Activated CD4-positive, alpha-beta memory T cell treated with anti-CD3 and anti-CD28 coated beads for 36 hours (primary cell): ENCODE measurements at regions not wholly inside any gene's neighbourhood (a gene's known extent, or its start where the extent isn't known, plus 50 kb on each side); places are given as distances from the start of the nearest gene placed in this dataset.

Experiments used
- CTCF ChIA-PET: fragments of 350-600 bp; sonication (Branson Sonifier 250); formaldehyde crosslinking; loops from one replicate; lab custom pipeline; 2021; ENCODE audit warnings: antibody characterized with exemption, inconsistent platforms; lab: Charles Lee
- POLR2A ChIA-PET: fragments of 350-600 bp; sonication (Branson Sonifier 250); formaldehyde crosslinking; loops from one replicate; lab custom pipeline; 2021; ENCODE audit warnings: antibody characterized with exemption; lab: Charles Lee
- DNase-seq: peaks from one replicate; pipeline ENCODE4 v3.0.0-alpha.2; 2020
- H3K27ac Mint-ChIP-seq: one replicate; pipeline ENCODE4 v1.8.0; 2021; ENCODE audit warnings: mixed read lengths
- H3K27me3 Mint-ChIP-seq: one replicate; pipeline ENCODE4 v1.8.0; 2021; ENCODE audit warnings: mixed read lengths
- H3K36me3 Mint-ChIP-seq: one replicate; pipeline ENCODE4 v1.8.0; 2021; ENCODE audit warnings: mixed read lengths
- H3K4me1 Mint-ChIP-seq: one replicate; pipeline ENCODE4 v1.8.0; 2021; ENCODE audit warnings: low read depth, mixed read lengths
- H3K4me3 Mint-ChIP-seq: one replicate; pipeline ENCODE4 v1.8.0; 2021; ENCODE audit warnings: mild to moderate bottlenecking, mixed read lengths
- H3K9me3 Mint-ChIP-seq: one replicate; pipeline ENCODE4 v1.8.0; 2021; ENCODE audit warnings: mixed read lengths
- intact Hi-C: fragments of 100-400 bp; cut with micrococcal nuclease; formaldehyde crosslinking; loops from one replicate; pipeline ENCODE4 v1.15.1; 2023

GRCh38 chr14:50039734-50040400 lies 76.5 kb downstream of the VCPKMT start:
- Mint-ChIP-seq H3K4me1 (peaks cover 70% of the 10 kb centered on the region), H3K27me3 (no peaks in the 10 kb centered on the region), H3K9me3 (peaks cover 2% of the 10 kb centered on the region), H3K27ac (peak overlapping the region; percentile 99), H3K4me3 (peak overlapping the region; percentile 74), H3K36me3 (peaks cover 33% of the 10 kb centered on the region)
- ChIA-PET POLR2A (interaction anchor here (1.0 to 6.3 kb wide), 12 partner anchors 22 to 178 kb away, joined by 4 to 262 read pairs (median 24); partner anchors contain the start of gene ARF6), CTCF (interaction anchor here (0.6 to 4.7 kb wide), 8 partner anchors 22 to 347 kb away, joined by 3 to 64 read pairs (median 6); no protein-coding TSS in a partner anchor)
- intact Hi-C loops, result loop anchor here (2.0 to 10.0 kb wide), 2 partner anchors 191 to 275 kb away; partner anchors contain the start of genes KLHDC2 and SOS2
- DNase-seq, result peak; percentile 55

DNA sequence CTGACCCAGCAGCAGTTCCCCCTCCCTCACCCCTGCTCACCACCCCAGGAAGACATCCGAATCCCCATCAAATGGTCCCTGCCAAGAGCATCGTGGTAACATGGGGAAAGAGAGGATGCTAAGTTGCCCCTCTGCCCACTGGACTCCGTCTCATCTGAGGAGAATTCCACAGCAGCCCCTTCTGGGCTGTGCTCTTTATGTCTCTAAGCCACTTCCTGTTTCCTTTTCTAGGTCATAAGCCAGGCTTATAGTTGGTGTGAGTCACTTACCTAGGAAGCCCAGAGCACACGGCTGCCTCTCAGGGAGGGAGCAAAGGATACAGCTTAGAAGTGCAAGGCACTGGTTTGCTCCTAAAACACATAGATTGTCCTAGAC lies 76.0 kb downstream of the VCPKMT start:
- Mint-ChIP-seq H3K9me3 (peaks cover 2% of the 10 kb centered on the region), H3K36me3 (peaks cover 32% of the 10 kb centered on the region), H3K4me1 (peaks cover 73% of the 10 kb centered on the region), H3K4me3 (peak overlapping the region; percentile 74), H3K27ac (peak overlapping the region; percentile 99), H3K27me3 (no peaks in the 10 kb centered on the region)
- intact Hi-C loops, result loop anchor here (10.0 kb wide), 1 partner anchor 276 kb away; the partner anchor contains the start of gene KLHDC2
- ChIA-PET CTCF (interaction anchor here (0.6 to 4.7 kb wide), 6 partner anchors 21 to 348 kb away, joined by 3 to 64 read pairs (median 4); no protein-coding TSS in a partner anchor), POLR2A (interaction anchor here (1.0 to 6.3 kb wide), 10 partner anchors 22 to 178 kb away, joined by 4 to 262 read pairs (median 26); partner anchors contain the start of gene ARF6)
- peak; percentile 68 for DNase-seq

GRCh38 chr14:50040895-50041465 lies 75.4 kb downstream of the VCPKMT start:
- CTCF ChIA-PET, result interaction anchor here (1.0 to 4.7 kb wide), 5 partner anchors 21 to 179 kb away, joined by 3 to 64 read pairs (median 5); no protein-coding TSS in a partner anchor
- intact Hi-C loops, result loop anchor here (10.0 kb wide), 1 partner anchor 276 kb away; the partner anchor contains the start of gene KLHDC2
- Mint-ChIP-seq H3K36me3 (peaks cover 37% of the 10 kb centered on the region), H3K27ac (peak overlapping the region; percentile 99), H3K4me1 (peaks cover 78% of the 10 kb centered on the region), H3K4me3 (peak overlapping the region; percentile 74), H3K9me3 (peaks cover 2% of the 10 kb centered on the region), H3K27me3 (no peaks in the 10 kb centered on the region)
- POLR2A ChIA-PET, result interaction anchor here (1.0 to 6.3 kb wide), 10 partner anchors 21 to 179 kb away, joined by 4 to 262 read pairs (median 26); partner anchors contain the start of gene ARF6
- no peak for DNase-seq

DNA sequence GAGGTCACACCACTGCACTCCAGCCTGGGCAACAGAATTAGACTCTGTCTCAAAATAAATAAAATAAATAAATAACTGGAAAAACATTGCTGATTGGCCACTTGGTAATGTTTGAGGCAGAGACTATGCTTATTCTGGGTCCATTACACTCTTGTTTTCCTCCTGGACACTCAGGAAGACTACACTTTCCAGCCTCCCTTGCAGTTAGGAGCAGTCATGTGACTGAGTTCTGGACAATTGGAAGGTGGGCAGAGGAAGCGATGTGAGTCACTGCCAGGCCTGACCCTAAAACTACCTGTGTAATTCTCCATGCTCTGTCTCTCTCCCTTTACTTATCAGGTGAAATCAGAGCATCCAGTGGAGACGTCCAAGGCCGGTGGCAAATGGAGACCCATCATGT lies 74.4 kb downstream of the VCPKMT start:
- Mint-ChIP-seq H3K36me3 (peaks cover 35% of the 10 kb centered on the region), H3K9me3 (peaks cover 2% of the 10 kb centered on the region), H3K4me1 (peaks cover 79% of the 10 kb centered on the region), H3K27me3 (no peaks in the 10 kb centered on the region), H3K4me3 (no peak overlapping the region), H3K27ac (peak overlapping the region; percentile 59)
- ChIA-PET POLR2A (interaction anchor here (5.6 to 6.3 kb wide), 3 partner anchors 20 to 40 kb away, joined by 104 to 262 read pairs (median 137); no protein-coding TSS in a partner anchor), CTCF (interaction anchor here (4.7 kb wide), 1 partner anchor 20 kb away, joined by 64 read pairs; no protein-coding TSS in a partner anchor)
- no peak for DNase-seq
- intact Hi-C loops, result loop anchor here (10.0 kb wide), 1 partner anchor 277 kb away; the partner anchor contains the start of gene KLHDC2

GRCh38 chr14:50044042-50044651 lies 72.2 kb downstream of the VCPKMT start:
- peak overlapping the region; percentile 87 for H3K27ac Mint-ChIP-seq
- no peaks in the 10 kb centered on the region for H3K27me3 Mint-ChIP-seq
- H3K4me3 Mint-ChIP-seq, result peak overlapping the region; percentile 43
- DNase-seq, result peak; percentile 41
- H3K36me3 Mint-ChIP-seq, result peaks cover 20% of the 10 kb centered on the region
- intact Hi-C loops, result loop anchor here (10.0 kb wide), 1 partner anchor 279 kb away; the partner anchor contains the start of gene KLHDC2
- peaks cover 69% of the 10 kb centered on the region for H3K4me1 Mint-ChIP-seq
- H3K9me3 Mint-ChIP-seq, result no peaks in the 10 kb centered on the region
- POLR2A ChIA-PET, result interaction anchor here (0.6 to 4.2 kb wide), 9 partner anchors 18 to 182 kb away, joined by 3 to 35 read pairs (median 9); partner anchors contain the start of gene ARF6
- CTCF ChIA-PET, result interaction anchor here (0.8 to 3.5 kb wide), 7 partner anchors 17 to 192 kb away, joined by 3 to 23 read pairs (median 4); partner anchors contain the start of gene NEMF

- CTCF ChIA-PET, result interaction anchor here (0.8 to 3.5 kb wide), 7 partner anchors 16 to 193 kb away, joined by 3 to 23 read pairs (median 4); partner anchors contain the start of gene NEMF
- DNase-seq, result peak; percentile 90
- Mint-ChIP-seq H3K27me3 (no peaks in the 10 kb centered on the region), H3K36me3 (peaks cover 18% of the 10 kb centered on the region), H3K4me3 (peak overlapping the region; percentile 0), H3K27ac (peak overlapping the region; percentile 87), H3K4me1 (peaks cover 59% of the 10 kb centered on the region), H3K9me3 (no peaks in the 10 kb centered on the region)
- POLR2A ChIA-PET, result interaction anchor here (0.6 to 4.2 kb wide), 11 partner anchors 17 to 183 kb away, joined by 3 to 35 read pairs (median 8); partner anchors contain the start of gene ARF6
- intact Hi-C loops, result loop anchor here (1.0 to 10.0 kb wide), 2 partner anchors 38 to 280 kb away; partner anchors contain the start of gene KLHDC2
These were observed 71.2 kb downstream of the VCPKMT start for GRCh38 chr14:50045039-50045711.

GRCh38 chr14:50045837-50046236 lies 70.5 kb downstream of the VCPKMT start:
- H3K36me3 Mint-ChIP-seq, result peaks cover 13% of the 10 kb centered on the region
- intact Hi-C loops, result loop anchor here (1.0 to 10.0 kb wide), 2 partner anchors 37 to 281 kb away; partner anchors contain the start of gene KLHDC2
- peaks cover 52% of the 10 kb centered on the region for H3K4me1 Mint-ChIP-seq
- H3K4me3 Mint-ChIP-seq, result no peak overlapping the region
- CTCF ChIA-PET, result interaction anchor here (1.0 to 3.5 kb wide), 3 partner anchors 15 to 183 kb away, joined by 3 to 23 read pairs (median 14); no protein-coding TSS in a partner anchor
- peak overlapping the region; percentile 87 for H3K27ac Mint-ChIP-seq
- POLR2A ChIA-PET, result interaction anchor here (0.6 to 4.2 kb wide), 7 partner anchors 17 to 153 kb away, joined by 3 to 35 read pairs (median 10); partner anchors contain the start of gene ARF6
- no peaks in the 10 kb centered on the region for H3K27me3 Mint-ChIP-seq
- DNase-seq, result no peak
- H3K9me3 Mint-ChIP-seq, result no peaks in the 10 kb centered on the region

GRCh38 chr14:50047274-50047676 lies 69.1 kb downstream of the VCPKMT start:
- H3K27ac Mint-ChIP-seq, result peak overlapping the region; percentile 15
- ChIA-PET POLR2A (interaction anchor here (2.0 to 4.2 kb wide), 4 partner anchors 8 to 148 kb away, joined by 6 to 35 read pairs (median 20); no protein-coding TSS in a partner anchor), CTCF (interaction anchor here (3.5 kb wide), 1 partner anchor 14 kb away, joined by 23 read pairs; no protein-coding TSS in a partner anchor)
- H3K9me3 Mint-ChIP-seq, result no peaks in the 10 kb centered on the region
- DNase-seq, result no peak
- peaks cover 41% of the 10 kb centered on the region for H3K4me1 Mint-ChIP-seq
- H3K4me3 Mint-ChIP-seq, result no peak overlapping the region
- peaks cover 13% of the 10 kb centered on the region for H3K36me3 Mint-ChIP-seq
- H3K27me3 Mint-ChIP-seq, result no peaks in the 10 kb centered on the region
- intact Hi-C loops, result loop anchor here (10.0 kb wide), 1 partner anchor 282 kb away; the partner anchor contains the start of gene KLHDC2

- CTCF ChIA-PET, result no interaction called here
- Mint-ChIP-seq H3K9me3 (no peaks in the 10 kb centered on the region), H3K4me1 (peaks cover 33% of the 10 kb centered on the region), H3K36me3 (peaks cover 13% of the 10 kb centered on the region), H3K27ac (no peak overlapping the region), H3K4me3 (no peak overlapping the region), H3K27me3 (no peaks in the 10 kb centered on the region)
- POLR2A ChIA-PET, result no interaction called here
- intact Hi-C loops, result loop anchor here (10.0 kb wide), 1 partner anchor 284 kb away; the partner anchor contains the start of gene KLHDC2
- no peak for DNase-seq
These were observed 67.3 kb downstream of the VCPKMT start for GRCh38 chr14:50049093-50049492.
